A549 (cell line): ENCODE measurements at regions not wholly inside any gene's neighbourhood (a gene's known extent, or its start where the extent isn't known, plus 50 kb on each side); places are given as distances from the start of the nearest gene placed in this dataset.

Source experiments
- ATAC-seq, 2 experiments: fragments of 200-7000 bp in 1 of 2; fragments of >200 bp in 1 of 2; cut with Nextera tagmentation in 1 of 2; cut with Tn5 transposase in 1 of 2; 3 replicates each; pipeline versions ENCODE4 v1.8.0 to v1.9.1; 2018 to 2020; ENCODE audit warnings: mild to moderate bottlenecking in 1 of 2, moderate library complexity in 1 of 2
- CTCF ChIA-PET: fragments of 300-600 bp; sonication (Branson Sonifier 250); formaldehyde crosslinking; extraction: SDS; loops from one replicate; lab custom pipeline; 2021; ENCODE audit warnings: antibody characterized with exemption, inconsistent platforms; lab: Yijun Ruan, JAX
- POLR2A ChIA-PET: fragments of 350-600 bp; formaldehyde crosslinking; extraction: SDS; loops from one replicate; lab custom pipeline; 2021; ENCODE audit warnings: antibody characterized with exemption, inconsistent platforms; lab: Yijun Ruan, JAX
- DNase-seq, 2 experiments: peaks; one replicate each; pipeline versions ENCODE4 v3.0.0 to v3.0.0-alpha.2; 2011 to 2016; ENCODE audit warnings: low read depth in 1 of 2, low spot score in 1 of 2
- FAIRE-seq: peaks from 2 replicates; lab custom pipeline; 2011; peaks lifted over from hg19 to GRCh38; lab: Jason Lieb, UNC
- H3K27ac ChIP-seq, 2 experiments: fragments of >200 bp; sonication (Bioruptor Twin); formaldehyde crosslinking; 3 replicates each; pipeline ENCODE4 v1.5.1; 2016 to 2017
- H3K4me1 ChIP-seq: fragments of >200 bp; sonication (Bioruptor Twin); formaldehyde crosslinking; 3 replicates; pipeline ENCODE4 v1.6.1; 2016
- H3K4me2 ChIP-seq: fragments of >200 bp; sonication (Bioruptor Twin); formaldehyde crosslinking; 3 replicates; pipeline ENCODE4 v1.6.1; 2016
- H3K4me3 ChIP-seq: fragments of >200 bp; sonication (Bioruptor Twin); formaldehyde crosslinking; 3 replicates; pipeline ENCODE4 v1.5.1; 2016
- H3K9me3 ChIP-seq: fragments of >200 bp; sonication (Bioruptor Twin); formaldehyde crosslinking; 3 replicates; pipeline ENCODE4 v1.6.1; 2016
- BHLHE40 ChIP-seq: IDR thresholded peaks from 2 replicates; pipeline ENCODE4 v1.6.1; 2012; ENCODE audit warnings: low read depth, low read length, inconsistent platforms
- CBX2 ChIP-seq: fragments of 200-600 bp; sonication (generic); IDR thresholded peaks from 2 replicates; pipeline ENCODE4 v1.6.1; 2016; ENCODE audit warnings: low read depth, mild to moderate bottlenecking, borderline replicate concordance
- EHF ChIP-seq: fragments of 250-450 bp; sonication (Bioruptor Pico); IDR thresholded peaks from 2 replicates; pipeline ENCODE4 v1.5.0; 2020; ENCODE audit warnings: mild to moderate bottlenecking
- EP300 ChIP-seq, 2 experiments: fragments of >200 bp; sonication (Bioruptor Twin); formaldehyde crosslinking; IDR thresholded peaks; 2 replicates in 1 of 2; 3 replicates in 1 of 2; pipeline ENCODE4 v1.6.1; 2016 to 2017
- ESRRA ChIP-seq: fragments of 150-350 bp; IDR thresholded peaks from 2 replicates; pipeline ENCODE4 v1.6.1; 2014; ENCODE audit warnings: mild to moderate bottlenecking, low read length, borderline replicate concordance
- FOSB ChIP-seq: fragments of 250-450 bp; sonication (Bioruptor Pico); IDR thresholded peaks from 2 replicates; pipeline ENCODE4 v1.5.0; 2020; ENCODE audit warnings: mild to moderate bottlenecking, moderate library complexity
- FOXS1 ChIP-seq: fragments of 250-450 bp; sonication (Bioruptor Pico); IDR thresholded peaks from 2 replicates; pipeline ENCODE4 v1.5.0; 2020; ENCODE audit warnings: mild to moderate bottlenecking, moderate library complexity
- GATA3 ChIP-seq: IDR thresholded peaks from 2 replicates; pipeline ENCODE4 v1.6.1; 2012; ENCODE audit warnings: borderline replicate concordance
- HEYL ChIP-seq: fragments of 250-450 bp; sonication (Bioruptor Pico); IDR thresholded peaks from 2 replicates; pipeline ENCODE4 v1.8.0; 2021; ENCODE audit warnings: mild to moderate bottlenecking, moderate library complexity
- HOXB13 ChIP-seq: fragments of 250-450 bp; sonication (Bioruptor Pico); IDR thresholded peaks from 2 replicates; pipeline ENCODE4 v1.5.0; 2020; ENCODE audit warnings: low read depth, mild to moderate bottlenecking, moderate library complexity
- JUN ChIP-seq, 2 experiments: fragments of >200 bp; sonication (Bioruptor Twin); formaldehyde crosslinking; IDR thresholded peaks; 2 replicates in 1 of 2; 3 replicates in 1 of 2; pipeline ENCODE4 v1.6.1; 2016 to 2017
- KDM1A ChIP-seq: fragments of 200-600 bp; sonication (generic); IDR thresholded peaks from 2 replicates; pipeline ENCODE4 v1.6.1; 2016; ENCODE audit warnings: low read depth, mild to moderate bottlenecking
- MAZ ChIP-seq: fragments of 150-350 bp; IDR thresholded peaks from 2 replicates; pipeline ENCODE4 v1.6.1; 2014; ENCODE audit warnings: antibody characterized with exemption, low read depth, low read length, borderline replicate concordance
- NPAS2 ChIP-seq: fragments of 250-450 bp; sonication (Bioruptor Pico); IDR thresholded peaks from 2 replicates; pipeline ENCODE4 v1.8.0; 2022; ENCODE audit warnings: mild to moderate bottlenecking, moderate library complexity, borderline replicate concordance
- RCOR1 ChIP-seq: fragments of 150-350 bp; IDR thresholded peaks from 2 replicates; pipeline ENCODE4 v1.6.1; 2014; ENCODE audit warnings: antibody characterized with exemption, low read length, low read depth
- RNF2 ChIP-seq: fragments of 200-600 bp; sonication (generic); IDR thresholded peaks from 2 replicates; pipeline ENCODE4 v1.6.1; 2016; ENCODE audit warnings: low read depth, mild to moderate bottlenecking, antibody characterized with exemption, moderate library complexity, borderline replicate concordance
- SMC3 ChIP-seq: fragments of >200 bp; sonication (Bioruptor Twin); formaldehyde crosslinking; IDR thresholded peaks from 3 replicates; pipeline ENCODE4 v1.6.1; 2018; ENCODE audit warnings: inconsistent platforms
- SREBF2 ChIP-seq: fragments of 450-650 bp; IDR thresholded peaks from 2 replicates; pipeline ENCODE4 v1.6.1; 2014; ENCODE audit warnings: mild to moderate bottlenecking, moderate library complexity
- TFCP2L1 ChIP-seq: fragments of 250-450 bp; sonication (Bioruptor Pico); IDR thresholded peaks from 2 replicates; pipeline ENCODE4 v1.5.0; 2021; ENCODE audit warnings: mild to moderate bottlenecking
- ZC3H11A ChIP-seq: fragments of 450-650 bp; IDR thresholded peaks from 2 replicates; pipeline ENCODE4 v1.6.1; 2014; ENCODE audit warnings: antibody characterized with exemption, mild to moderate bottlenecking
- ZNF302 ChIP-seq: fragments of 250-450 bp; sonication (Bioruptor Pico); IDR thresholded peaks from 2 replicates; pipeline ENCODE4 v1.9.0; 2021; ENCODE audit warnings: inconsistent platforms, mild to moderate bottlenecking, moderate library complexity
- WGBS: methylation state at CpG from one replicate; pipeline ENCODE4 v1.1.6; 2017; ENCODE audit errors: missing lambda C conversion rate; 5-methylcytosine and 5-hydroxymethylcytosine counted together
- TF ChIP-seq, protein P1 (sequence below): fragments of >200 bp; sonication (Bioruptor Twin); formaldehyde crosslinking; IDR thresholded peaks from 2 replicates; pipeline ENCODE4 v1.6.1; 2016
- TF ChIP-seq, protein P2 (sequence below): IDR thresholded peaks from 2 replicates; pipeline ENCODE4 v1.6.1; 2012
- TF ChIP-seq, protein P3 (sequence below): fragments of 150-350 bp; IDR thresholded peaks from 2 replicates; pipeline ENCODE4 v1.6.1; 2014; ENCODE audit warnings: low read depth, mild to moderate bottlenecking, low read length
- TF ChIP-seq, protein P4 (sequence below): fragments of 450-650 bp; IDR thresholded peaks from 2 replicates; pipeline ENCODE4 v1.6.1; 2014; ENCODE audit warnings: antibody characterized with exemption
- TF ChIP-seq, protein P5 (sequence below): IDR thresholded peaks from 2 replicates; pipeline ENCODE4 v1.6.1; 2012

DNA sequence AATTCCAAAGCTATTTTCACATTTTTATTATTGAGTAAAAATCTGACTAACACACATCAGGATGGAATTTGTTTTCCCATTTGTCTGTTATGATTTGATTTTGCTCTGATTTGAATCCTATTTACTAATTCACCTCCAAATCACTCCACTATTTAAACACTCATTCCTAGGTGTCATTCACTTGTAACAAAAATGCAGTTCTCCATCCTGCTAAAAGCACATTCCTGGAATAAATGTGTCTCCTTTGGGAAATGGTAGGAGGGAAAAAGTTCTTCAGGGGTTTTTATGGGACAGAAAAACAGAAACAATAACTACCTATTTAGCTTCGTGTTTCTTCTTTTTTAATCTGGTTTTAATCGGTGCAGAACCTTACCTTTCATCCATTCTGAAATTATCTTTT, 494.1 kb upstream of the CITED2 start (continued):
- TF ChIP-seq, protein P1, sequence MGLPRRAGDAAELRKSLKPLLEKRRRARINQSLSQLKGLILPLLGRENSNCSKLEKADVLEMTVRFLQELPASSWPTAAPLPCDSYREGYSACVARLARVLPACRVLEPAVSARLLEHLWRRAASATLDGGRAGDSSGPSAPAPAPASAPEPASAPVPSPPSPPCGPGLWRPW, result no peak
- TF ChIP-seq MAZ, result no peak

DNA sequence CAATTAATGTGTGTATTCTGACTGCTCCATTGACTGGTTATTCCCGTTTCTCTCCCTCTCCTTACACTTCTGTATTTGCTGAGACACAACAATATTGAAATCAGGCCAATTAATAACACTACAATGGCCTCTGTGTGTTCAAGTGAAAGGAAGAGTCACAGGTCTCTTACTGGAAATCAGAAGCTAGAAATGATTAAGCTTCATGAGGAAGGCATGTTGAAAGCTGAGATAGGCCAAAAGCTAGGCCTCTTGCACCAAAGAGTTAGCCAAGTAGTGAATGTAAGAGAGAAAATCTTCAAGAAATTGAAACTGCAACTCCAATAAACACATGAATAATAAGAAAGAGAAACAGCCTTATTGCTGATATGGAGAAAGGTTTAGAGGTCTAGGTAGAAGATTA, 489.5 kb upstream of the CITED2 start:
- H3K27ac ChIP-seq, result no peak overlapping the region
- ChIA-PET CTCF (no interaction called here), POLR2A (no interaction called here)
- H3K4me3 ChIP-seq, result no peak overlapping the region
- H3K9me3 ChIP-seq, result no peaks in the 10 kb centered on the region
- ATAC-seq (no peak), DNase-seq (no peak), FAIRE-seq (no peak)
- no peak for TF ChIP-seq FOXS1 (CRISPR knock-in tag)
- no peak for TF ChIP-seq SMC3
- TF ChIP-seq, protein P2, sequence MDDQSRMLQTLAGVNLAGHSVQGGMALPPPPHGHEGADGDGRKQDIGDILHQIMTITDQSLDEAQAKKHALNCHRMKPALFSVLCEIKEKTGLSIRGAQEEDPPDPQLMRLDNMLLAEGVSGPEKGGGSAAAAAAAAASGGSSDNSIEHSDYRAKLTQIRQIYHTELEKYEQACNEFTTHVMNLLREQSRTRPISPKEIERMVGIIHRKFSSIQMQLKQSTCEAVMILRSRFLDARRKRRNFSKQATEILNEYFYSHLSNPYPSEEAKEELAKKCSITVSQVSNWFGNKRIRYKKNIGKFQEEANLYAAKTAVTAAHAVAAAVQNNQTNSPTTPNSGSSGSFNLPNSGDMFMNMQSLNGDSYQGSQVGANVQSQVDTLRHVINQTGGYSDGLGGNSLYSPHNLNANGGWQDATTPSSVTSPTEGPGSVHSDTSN, result no peak
- no peak for TF ChIP-seq BHLHE40
- no peak for TF ChIP-seq EHF (CRISPR knock-in tag)
- no peak for TF ChIP-seq ZC3H11A
- TF ChIP-seq CBX2, result no peak
- TF ChIP-seq NPAS2 (CRISPR knock-in tag), result no peak
- no peak for TF ChIP-seq ZNF302 (CRISPR knock-in tag)
- TF ChIP-seq RCOR1, result no peak
- TF ChIP-seq TFCP2L1 (CRISPR knock-in tag), result no peak
- TF ChIP-seq, protein P3, sequence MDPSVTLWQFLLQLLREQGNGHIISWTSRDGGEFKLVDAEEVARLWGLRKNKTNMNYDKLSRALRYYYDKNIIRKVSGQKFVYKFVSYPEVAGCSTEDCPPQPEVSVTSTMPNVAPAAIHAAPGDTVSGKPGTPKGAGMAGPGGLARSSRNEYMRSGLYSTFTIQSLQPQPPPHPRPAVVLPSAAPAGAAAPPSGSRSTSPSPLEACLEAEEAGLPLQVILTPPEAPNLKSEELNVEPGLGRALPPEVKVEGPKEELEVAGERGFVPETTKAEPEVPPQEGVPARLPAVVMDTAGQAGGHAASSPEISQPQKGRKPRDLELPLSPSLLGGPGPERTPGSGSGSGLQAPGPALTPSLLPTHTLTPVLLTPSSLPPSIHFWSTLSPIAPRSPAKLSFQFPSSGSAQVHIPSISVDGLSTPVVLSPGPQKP, result no peak
- no peak for TF ChIP-seq EP300 (IDR thresholded peaks at IDR 0.05)
- no peak for TF ChIP-seq ESRRA
- TF ChIP-seq GATA3, result no peak
- no peak for TF ChIP-seq HOXB13
- TF ChIP-seq, protein P1, result no peak
- TF ChIP-seq FOSB (CRISPR knock-in tag), result no peak
- WGBS, result 69% methylated on average over 1 of the region's 1 CpG
- no peaks in the 10 kb centered on the region for H3K4me1 ChIP-seq
- H3K4me2 ChIP-seq, result no peak overlapping the region

DNA sequence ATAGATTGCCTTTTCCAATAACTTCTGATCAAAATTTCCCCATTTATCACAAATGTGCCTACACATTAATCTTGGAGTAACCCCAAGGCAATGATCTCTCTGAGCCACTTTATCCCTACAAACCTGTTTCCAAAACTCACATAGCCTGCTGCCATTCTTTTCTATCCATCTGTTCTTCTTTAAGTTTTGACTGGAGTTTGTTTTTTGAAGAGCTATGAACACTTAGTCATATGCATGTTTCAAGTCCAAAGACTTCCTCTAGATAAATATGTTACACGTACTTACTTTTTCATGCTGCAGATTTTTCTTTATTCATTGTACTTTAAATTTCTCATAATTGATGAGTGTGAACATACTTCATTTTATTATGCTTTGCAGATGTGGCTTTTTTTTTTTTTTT, 488.9 kb upstream of the CITED2 start:
- FAIRE-seq (no peak), DNase-seq (no peak), ATAC-seq (no peak)
- ChIA-PET CTCF (no interaction called here), POLR2A (no interaction called here)
- WGBS, result 78% methylated on average over 1 of the region's 1 CpG
- H3K4me1 ChIP-seq, result no peaks in the 10 kb centered on the region
- no peak for TF ChIP-seq HOXB13
- TF ChIP-seq, protein P4, sequence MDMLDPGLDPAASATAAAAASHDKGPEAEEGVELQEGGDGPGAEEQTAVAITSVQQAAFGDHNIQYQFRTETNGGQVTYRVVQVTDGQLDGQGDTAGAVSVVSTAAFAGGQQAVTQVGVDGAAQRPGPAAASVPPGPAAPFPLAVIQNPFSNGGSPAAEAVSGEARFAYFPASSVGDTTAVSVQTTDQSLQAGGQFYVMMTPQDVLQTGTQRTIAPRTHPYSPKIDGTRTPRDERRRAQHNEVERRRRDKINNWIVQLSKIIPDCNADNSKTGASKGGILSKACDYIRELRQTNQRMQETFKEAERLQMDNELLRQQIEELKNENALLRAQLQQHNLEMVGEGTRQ, result no peak
- no peak for TF ChIP-seq ZNF302 (CRISPR knock-in tag)
- no peak for TF ChIP-seq KDM1A
- TF ChIP-seq EP300 (IDR thresholded peaks at IDR 0.05), result no peak
- TF ChIP-seq JUN (IDR thresholded peaks at IDR 0.05), result no peak
- TF ChIP-seq, protein P5, sequence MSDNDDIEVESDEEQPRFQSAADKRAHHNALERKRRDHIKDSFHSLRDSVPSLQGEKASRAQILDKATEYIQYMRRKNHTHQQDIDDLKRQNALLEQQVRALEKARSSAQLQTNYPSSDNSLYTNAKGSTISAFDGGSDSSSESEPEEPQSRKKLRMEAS, result no peak
- TF ChIP-seq HEYL, result no peak
- TF ChIP-seq SREBF2, result no peak
- no peak for TF ChIP-seq SMC3
- no peak for TF ChIP-seq GATA3
- no peak for TF ChIP-seq RNF2
- H3K9me3 ChIP-seq, result no peaks in the 10 kb centered on the region
- no peak overlapping the region for H3K4me3 ChIP-seq
- H3K4me2 ChIP-seq, result no peak overlapping the region
- no peak overlapping the region for H3K27ac ChIP-seq
